ENCODE measurements at regions not wholly inside any gene's neighbourhood (a gene's known extent, or its start where the extent isn't known, plus 50 kb on each side); places are given as distances from the start of the nearest gene placed in this dataset.

DNA sequence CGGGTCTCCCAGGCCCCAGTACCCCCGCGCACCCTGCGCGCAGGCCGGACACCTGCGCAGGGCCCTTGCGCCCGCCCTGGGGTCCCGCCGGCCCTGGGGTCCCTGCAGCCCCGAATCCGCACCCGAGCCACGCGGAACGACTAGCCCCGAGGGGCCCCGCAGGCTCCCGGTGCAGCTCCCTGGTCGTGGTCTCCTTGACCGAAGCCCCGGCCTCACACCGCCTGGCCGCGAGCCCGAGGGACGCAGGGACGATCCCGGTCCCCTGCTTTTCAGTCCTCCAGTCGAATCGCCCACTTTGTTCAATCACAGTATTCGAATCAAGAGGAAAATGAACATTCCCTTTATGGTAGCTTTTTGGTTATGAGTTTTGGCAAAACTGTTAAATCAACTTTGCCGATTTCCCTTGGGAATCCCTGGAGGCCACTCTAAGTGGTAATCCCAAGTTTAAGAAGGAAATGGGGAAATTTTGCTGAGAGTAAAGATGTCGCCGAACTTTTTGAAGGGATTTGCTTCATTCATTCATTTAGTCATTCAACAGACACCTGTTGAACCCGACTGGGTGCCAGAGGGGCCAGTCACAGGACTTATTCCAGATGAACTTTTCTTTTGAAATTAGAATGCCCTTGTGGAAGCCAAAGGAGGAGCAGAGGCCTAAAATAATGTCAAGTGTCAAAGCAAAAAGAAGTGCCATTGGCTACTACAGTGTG, 75.0 kb downstream of the ZIC5 start:
- no peak overlapping the region for H3K27ac ChIP-seq (ENCODE audit: low read depth, low read length)
- DNase-seq (ENCODE audit: low read depth, low spot score), result no peak
- CTCF ChIA-PET, result no interaction called here
- POLR2A ChIA-PET, result no interaction called here
- H3K4me3 ChIP-seq (ENCODE audit: low read depth, low read length), result no peak overlapping the region
- TF ChIP-seq, protein P1, sequence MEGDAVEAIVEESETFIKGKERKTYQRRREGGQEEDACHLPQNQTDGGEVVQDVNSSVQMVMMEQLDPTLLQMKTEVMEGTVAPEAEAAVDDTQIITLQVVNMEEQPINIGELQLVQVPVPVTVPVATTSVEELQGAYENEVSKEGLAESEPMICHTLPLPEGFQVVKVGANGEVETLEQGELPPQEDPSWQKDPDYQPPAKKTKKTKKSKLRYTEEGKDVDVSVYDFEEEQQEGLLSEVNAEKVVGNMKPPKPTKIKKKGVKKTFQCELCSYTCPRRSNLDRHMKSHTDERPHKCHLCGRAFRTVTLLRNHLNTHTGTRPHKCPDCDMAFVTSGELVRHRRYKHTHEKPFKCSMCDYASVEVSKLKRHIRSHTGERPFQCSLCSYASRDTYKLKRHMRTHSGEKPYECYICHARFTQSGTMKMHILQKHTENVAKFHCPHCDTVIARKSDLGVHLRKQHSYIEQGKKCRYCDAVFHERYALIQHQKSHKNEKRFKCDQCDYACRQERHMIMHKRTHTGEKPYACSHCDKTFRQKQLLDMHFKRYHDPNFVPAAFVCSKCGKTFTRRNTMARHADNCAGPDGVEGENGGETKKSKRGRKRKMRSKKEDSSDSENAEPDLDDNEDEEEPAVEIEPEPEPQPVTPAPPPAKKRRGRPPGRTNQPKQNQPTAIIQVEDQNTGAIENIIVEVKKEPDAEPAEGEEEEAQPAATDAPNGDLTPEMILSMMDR (IDR thresholded peaks at IDR 0.05; ENCODE audit: low read depth, low read length), result no peak
- H3K9me3 ChIP-seq (ENCODE audit: control insufficient read depth, insufficient read depth, low read length), result peaks cover 6% of the 10 kb centered on the region; the same call in 1 of the 2 replicates
- H3K27me3 ChIP-seq (ENCODE audit: control insufficient read depth, insufficient read depth, low read length), result peaks cover 60% of the 10 kb centered on the region

DNA sequence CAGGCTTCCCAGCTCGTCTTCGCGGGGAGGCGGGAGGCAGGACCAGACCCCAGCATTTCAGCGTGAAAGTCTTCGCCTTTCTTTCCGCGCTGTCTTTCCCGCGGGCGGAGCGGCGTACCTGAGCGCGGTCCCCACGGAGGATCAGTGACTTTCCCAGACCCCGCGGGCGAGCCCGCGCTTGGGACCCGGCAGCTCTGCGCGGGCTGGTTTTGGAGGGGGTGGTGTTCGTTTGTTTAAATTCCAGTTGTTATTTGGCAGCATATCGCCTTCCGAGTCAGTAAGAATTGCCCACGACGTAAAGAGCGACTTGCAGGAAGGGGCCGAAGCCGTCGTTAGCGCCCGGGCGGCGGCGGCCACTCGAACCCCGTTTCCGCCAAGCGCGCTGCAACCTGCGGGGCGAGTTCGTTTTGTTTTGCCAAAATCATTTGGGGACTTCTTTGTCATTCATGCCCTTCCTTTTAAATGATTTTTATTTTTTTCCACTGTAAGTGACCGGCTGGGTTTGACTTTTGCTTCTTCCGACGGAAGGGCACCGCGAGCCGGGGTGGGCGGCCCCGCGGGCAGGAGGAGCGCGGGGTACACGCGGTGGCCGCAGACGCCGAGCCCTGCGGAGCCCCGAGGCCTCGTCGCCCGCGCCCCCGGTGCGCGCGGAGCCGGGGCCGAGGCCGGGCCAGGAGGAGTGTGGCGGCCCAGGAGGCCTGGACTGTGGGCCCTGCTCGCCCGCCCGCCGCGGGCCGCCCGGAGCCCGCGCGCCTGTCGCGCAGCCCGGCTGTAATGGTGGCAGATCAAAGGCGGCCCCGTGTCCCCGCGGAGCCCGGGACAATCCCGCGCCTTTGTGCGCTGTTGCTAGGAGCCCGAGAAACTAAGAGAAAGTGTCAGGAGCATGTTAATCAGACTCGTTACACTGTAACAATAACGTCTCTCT, 75.9 kb downstream of the ZIC5 start:
- peaks cover 61% of the 10 kb centered on the region for H3K27me3 ChIP-seq (ENCODE audit: control insufficient read depth, insufficient read depth, low read length)
- POLR2A ChIA-PET, result no interaction called here
- peak overlapping the region; percentile 2; the same call in 1 of the 2 replicates for H3K4me3 ChIP-seq (ENCODE audit: low read depth, low read length)
- CTCF ChIA-PET, result no interaction called here
- no peak for DNase-seq (ENCODE audit: low read depth, low spot score)
- TF ChIP-seq, protein P1 (IDR thresholded peaks at IDR 0.05; ENCODE audit: low read depth, low read length), result no peak
- no peak overlapping the region for H3K27ac ChIP-seq (ENCODE audit: low read depth, low read length)
- H3K9me3 ChIP-seq (ENCODE audit: control insufficient read depth, insufficient read depth, low read length), result peaks cover 6% of the 10 kb centered on the region; the same call in 1 of the 2 replicates

DNA sequence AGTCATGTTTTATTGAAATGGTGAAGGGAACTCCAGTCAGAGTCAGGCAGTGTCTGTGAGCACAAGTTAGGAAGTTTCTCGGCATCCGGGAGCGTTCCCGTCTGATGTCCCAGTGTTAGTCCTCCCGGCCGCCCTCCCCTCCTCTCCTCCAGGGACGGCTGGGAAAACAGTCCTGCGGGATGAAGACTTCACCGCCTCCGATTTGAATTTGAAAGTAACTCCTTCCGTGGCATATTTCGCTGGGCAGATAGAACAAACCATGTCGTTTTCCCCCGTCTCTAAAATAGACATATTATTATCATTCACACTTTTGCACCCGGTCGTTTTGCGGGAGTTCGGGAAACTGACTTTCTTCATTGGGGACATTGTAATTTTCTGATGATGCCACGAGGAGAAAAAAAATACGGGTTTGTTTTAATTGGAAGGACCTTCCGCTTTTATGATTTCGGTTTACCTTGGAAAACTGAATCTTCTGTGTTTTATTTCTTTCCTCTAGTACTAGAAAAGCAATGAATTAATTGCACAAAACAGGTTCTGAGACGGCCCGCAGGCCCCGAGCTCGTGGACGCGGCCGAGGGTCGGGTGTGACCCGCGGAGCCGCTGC, 76.6 kb downstream of the ZIC5 start:
- Histone ChIP-seq H3K27me3 (ENCODE audit: control insufficient read depth, insufficient read depth, low read length) (peaks cover 62% of the 10 kb centered on the region), H3K27ac (ENCODE audit: low read depth, low read length) (no peak overlapping the region), H3K4me3 (ENCODE audit: low read depth, low read length) (peak overlapping the region; percentile 2; the same call in 1 of the 2 replicates), H3K9me3 (ENCODE audit: control insufficient read depth, insufficient read depth, low read length) (peaks cover 6% of the 10 kb centered on the region; the same call in 1 of the 2 replicates)
- ChIA-PET CTCF (no interaction called here), POLR2A (no interaction called here)
- TF ChIP-seq, protein P1 (IDR thresholded peaks at IDR 0.05; ENCODE audit: low read depth, low read length), result no peak
- DNase-seq (ENCODE audit: low read depth, low spot score), result no peak

DNA sequence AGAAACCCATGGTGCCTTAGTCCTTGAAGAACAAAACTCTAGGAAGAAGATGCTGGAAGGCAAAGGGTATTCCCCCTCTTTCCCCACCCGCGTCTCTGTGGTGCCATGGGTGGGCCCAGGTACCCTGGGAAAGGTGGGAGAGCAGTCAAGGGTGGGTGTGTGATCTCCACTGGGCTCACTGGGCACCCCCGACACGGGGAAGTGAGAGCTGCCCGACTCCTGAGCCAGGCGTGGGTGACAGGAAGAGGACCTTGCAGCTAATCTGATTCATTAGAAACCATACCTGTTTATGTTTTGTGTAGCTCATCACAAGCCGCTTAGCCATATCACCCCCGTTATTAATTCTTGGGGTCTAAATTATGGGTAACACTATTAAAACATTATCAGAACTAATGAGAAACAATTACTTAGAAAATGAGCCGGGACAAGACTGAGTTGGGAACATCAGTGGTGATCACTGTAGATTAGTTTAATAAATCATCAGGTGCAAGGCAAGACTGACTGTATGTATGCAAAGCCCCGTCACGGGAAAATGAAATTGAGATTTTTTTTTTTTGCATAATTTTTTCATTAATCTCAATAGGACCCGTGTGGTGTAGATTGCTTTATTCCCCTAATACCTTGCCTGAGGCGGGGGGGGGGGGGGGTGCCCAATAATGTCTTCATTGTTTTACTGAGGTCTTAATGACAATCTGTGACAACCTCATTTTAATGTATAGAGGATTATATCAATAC, 77.3 kb downstream of the ZIC5 start:
- DNase-seq (ENCODE audit: low read depth, low spot score), result no peak
- Histone ChIP-seq H3K27ac (ENCODE audit: low read depth, low read length) (no peak overlapping the region), H3K9me3 (ENCODE audit: control insufficient read depth, insufficient read depth, low read length) (peaks cover 6% of the 10 kb centered on the region; the same call in 1 of the 2 replicates), H3K27me3 (ENCODE audit: control insufficient read depth, insufficient read depth, low read length) (peaks cover 62% of the 10 kb centered on the region), H3K4me3 (ENCODE audit: low read depth, low read length) (no peak overlapping the region)
- POLR2A ChIA-PET, result no interaction called here
- CTCF ChIA-PET, result no interaction called here
- TF ChIP-seq, protein P1 (IDR thresholded peaks at IDR 0.05; ENCODE audit: low read depth, low read length), result no peak
